ENCODE measurements at regions not wholly inside any gene's neighbourhood (a gene's known extent, or its start where the extent isn't known, plus 50 kb on each side); places are given as distances from the start of the nearest gene placed in this dataset.

GRCh38 chr3:163384383-163384782 lies 1693.9 kb downstream of the SI start:
- TF ChIP-seq GATA2 (IDR thresholded peaks at IDR 0.05; ENCODE audit: low read depth, low read length): no peak
- no peak for TF ChIP-seq GATA3 (IDR thresholded peaks at IDR 0.05; ENCODE audit: low read depth, low read length)

Data from SH-SY5Y (cell line).